ENCODE measurements at regions not wholly inside any gene's neighbourhood (a gene's known extent, or its start where the extent isn't known, plus 50 kb on each side); places are given as distances from the start of the nearest gene placed in this dataset.

DNA sequence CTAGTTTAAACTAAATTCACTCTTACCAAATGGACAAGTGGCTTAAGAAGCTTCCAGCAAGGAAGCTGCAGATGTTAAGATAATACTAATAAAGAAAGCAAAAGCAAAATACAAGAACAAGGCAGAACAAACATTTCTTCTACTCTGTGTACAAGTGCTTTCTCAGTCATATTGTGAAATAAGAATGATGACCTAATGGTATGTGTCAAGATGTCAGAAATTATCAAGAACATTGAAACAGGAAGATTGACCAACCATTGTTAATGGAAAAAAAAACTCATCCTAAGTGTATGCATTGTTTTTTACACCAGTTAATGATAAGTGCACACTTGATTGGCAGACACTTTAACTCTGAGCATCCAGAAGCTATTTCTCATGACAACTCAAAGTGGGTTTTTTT, 65.4 kb upstream of the P2RY1 start:
- no peak for FAIRE-seq
- H3K9ac ChIP-seq (ENCODE audit: control insufficient read depth, extremely low read depth, insufficient read depth, low read length): no peak overlapping the region
- H4K20me1 ChIP-seq (ENCODE audit: control insufficient read depth, extremely low read depth, insufficient read depth, low read length): no peaks in the 10 kb centered on the region
- no peaks in the 10 kb centered on the region for H3K27me3 ChIP-seq (ENCODE audit: control insufficient read depth, extremely low read depth, insufficient read depth, low read length)
- no peak for TF ChIP-seq EZH2 (IDR thresholded peaks at IDR 0.05; ENCODE audit: low read length)
- TF ChIP-seq, protein P1, sequence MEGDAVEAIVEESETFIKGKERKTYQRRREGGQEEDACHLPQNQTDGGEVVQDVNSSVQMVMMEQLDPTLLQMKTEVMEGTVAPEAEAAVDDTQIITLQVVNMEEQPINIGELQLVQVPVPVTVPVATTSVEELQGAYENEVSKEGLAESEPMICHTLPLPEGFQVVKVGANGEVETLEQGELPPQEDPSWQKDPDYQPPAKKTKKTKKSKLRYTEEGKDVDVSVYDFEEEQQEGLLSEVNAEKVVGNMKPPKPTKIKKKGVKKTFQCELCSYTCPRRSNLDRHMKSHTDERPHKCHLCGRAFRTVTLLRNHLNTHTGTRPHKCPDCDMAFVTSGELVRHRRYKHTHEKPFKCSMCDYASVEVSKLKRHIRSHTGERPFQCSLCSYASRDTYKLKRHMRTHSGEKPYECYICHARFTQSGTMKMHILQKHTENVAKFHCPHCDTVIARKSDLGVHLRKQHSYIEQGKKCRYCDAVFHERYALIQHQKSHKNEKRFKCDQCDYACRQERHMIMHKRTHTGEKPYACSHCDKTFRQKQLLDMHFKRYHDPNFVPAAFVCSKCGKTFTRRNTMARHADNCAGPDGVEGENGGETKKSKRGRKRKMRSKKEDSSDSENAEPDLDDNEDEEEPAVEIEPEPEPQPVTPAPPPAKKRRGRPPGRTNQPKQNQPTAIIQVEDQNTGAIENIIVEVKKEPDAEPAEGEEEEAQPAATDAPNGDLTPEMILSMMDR (optimal IDR thresholded peaks at IDR 0.05 in 1 of 3, IDR thresholded peaks at IDR 0.05 in 1 of 3, conservative IDR thresholded peaks at IDR 0.05 in 1 of 3; ENCODE audit: extremely low read depth in 1 of 3, insufficient read depth in 2 of 3, low read length in 3 of 3): no peak
- no peaks in the 10 kb centered on the region for H3K4me1 ChIP-seq (ENCODE audit: control insufficient read depth, extremely low read depth, insufficient read depth, low read length)
- no peaks in the 10 kb centered on the region for H3K79me2 ChIP-seq (ENCODE audit: control insufficient read depth, insufficient read depth, low read length)
- no peak overlapping the region for H3K4me2 ChIP-seq (ENCODE audit: control insufficient read depth, extremely low read depth, insufficient read depth, low read depth, low read length)
- no peak overlapping the region for H3K27ac ChIP-seq (ENCODE audit: control insufficient read depth, insufficient read depth, low read length)
- H2AFZ ChIP-seq (ENCODE audit: control insufficient read depth, low read length): no peak overlapping the region
- no peak overlapping the region for H3K4me3 ChIP-seq (ENCODE audit: control insufficient read depth in 2 of 3, extremely low read depth in 1 of 3, insufficient read depth in 2 of 3, low read depth in 1 of 3, low read length in 3 of 3)
- dilution Hi-C loops (cut with MboI; ENCODE audit: extremely low pct_ligation_motif_present, low sequenced_read_pairs): no loop called here
- no peaks in the 10 kb centered on the region for H3K9me3 ChIP-seq (ENCODE audit: control insufficient read depth, low read depth, low read length)
- H3K36me3 ChIP-seq (ENCODE audit: control insufficient read depth in 2 of 2, extremely low read depth in 1 of 2, insufficient read depth in 2 of 2, low read length in 2 of 2): no peaks in the 10 kb centered on the region
- DNase-seq (ENCODE audit: low read depth, low spot score): no peak
- H3K9me1 ChIP-seq (ENCODE audit: control insufficient read depth, extremely low read depth, insufficient read depth, low read length): no peaks in the 10 kb centered on the region

DNA sequence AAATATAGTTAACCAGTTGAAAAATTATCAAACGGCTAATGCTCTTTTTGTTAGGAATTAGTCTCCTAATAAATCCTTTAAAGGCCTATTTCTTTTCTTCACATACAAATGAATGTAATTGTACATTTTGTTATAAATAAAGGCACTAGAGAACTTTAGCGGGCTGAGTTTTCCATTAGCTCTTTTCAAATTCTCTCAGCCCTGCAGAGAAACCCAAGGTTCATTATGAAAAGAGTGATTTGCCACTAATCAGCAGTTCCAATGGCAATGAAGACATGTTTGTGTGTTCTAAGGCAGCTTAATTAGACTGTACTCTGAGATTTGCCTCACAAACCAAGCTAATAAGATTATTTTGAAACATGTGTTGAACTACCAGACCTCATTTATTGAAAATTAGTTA, 64.6 kb upstream of the P2RY1 start:
- Histone ChIP-seq H3K27ac (ENCODE audit: control insufficient read depth, insufficient read depth, low read length) (no peak overlapping the region), H4K20me1 (ENCODE audit: control insufficient read depth, extremely low read depth, insufficient read depth, low read length) (no peaks in the 10 kb centered on the region), H3K4me3 (ENCODE audit: control insufficient read depth in 2 of 3, extremely low read depth in 1 of 3, insufficient read depth in 2 of 3, low read depth in 1 of 3, low read length in 3 of 3) (no peak overlapping the region), H3K4me2 (ENCODE audit: control insufficient read depth, extremely low read depth, insufficient read depth, low read depth, low read length) (no peak overlapping the region), H3K27me3 (ENCODE audit: control insufficient read depth, extremely low read depth, insufficient read depth, low read length) (no peaks in the 10 kb centered on the region), H3K9me3 (ENCODE audit: control insufficient read depth, low read depth, low read length) (no peaks in the 10 kb centered on the region), H3K36me3 (ENCODE audit: control insufficient read depth in 2 of 2, extremely low read depth in 1 of 2, insufficient read depth in 2 of 2, low read length in 2 of 2) (no peaks in the 10 kb centered on the region), H3K4me1 (ENCODE audit: control insufficient read depth, extremely low read depth, insufficient read depth, low read length) (no peaks in the 10 kb centered on the region), H3K9me1 (ENCODE audit: control insufficient read depth, extremely low read depth, insufficient read depth, low read length) (no peaks in the 10 kb centered on the region), H2AFZ (ENCODE audit: control insufficient read depth, low read length) (no peak overlapping the region), H3K79me2 (ENCODE audit: control insufficient read depth, insufficient read depth, low read length) (no peaks in the 10 kb centered on the region), H3K9ac (ENCODE audit: control insufficient read depth, extremely low read depth, insufficient read depth, low read length) (no peak overlapping the region)
- FAIRE-seq (no peak), DNase-seq (ENCODE audit: low read depth, low spot score) (no peak)
- dilution Hi-C loops (cut with MboI; ENCODE audit: extremely low pct_ligation_motif_present, low sequenced_read_pairs): no loop called here
- no peak for TF ChIP-seq EZH2 (IDR thresholded peaks at IDR 0.05; ENCODE audit: low read length)
- TF ChIP-seq, protein P1 (optimal IDR thresholded peaks at IDR 0.05 in 1 of 3, IDR thresholded peaks at IDR 0.05 in 1 of 3, conservative IDR thresholded peaks at IDR 0.05 in 1 of 3; ENCODE audit: extremely low read depth in 1 of 3, insufficient read depth in 2 of 3, low read length in 3 of 3): no peak

Measured in keratinocyte (primary cell).